Left cardiac atrium (tissue), 4 donors: ENCODE measurements at regions not wholly inside any gene's neighbourhood (a gene's known extent, or its start where the extent isn't known, plus 50 kb on each side); places are given as distances from the start of the nearest gene placed in this dataset.
"Not testable (repeated sequence)": the region's sequence is repeated elsewhere in the genome, so short reads cannot be mapped to it uniquely, and the experiment has no call there.

Experiments used
- ATAC-seq, 2 donors: fragments of 200-7000 bp; cut with Tn5 transposase; one replicate each; pipeline ENCODE4 v1.9.1; 2020; ENCODE audit warnings: mild to moderate bottlenecking in 2 of 2, moderate library complexity in 2 of 2
- DNase-seq: peaks from one replicate; pipeline ENCODE4 v3.0.0-alpha.2; 2020
- intact Hi-C, 2 donors: fragments of 100-400 bp; cut with DNase I; formaldehyde crosslinking; loops; one replicate each; pipeline versions ENCODE4 v1.14.1 to v1.15.1; 2022 to 2023
- donor health status: DM: no; HTN: yes; CAD: no.
- donor health status: DM: no; HTN: yes; CAD: no; lungs with severe emphysema.
- donor health status: DM: yes; HTN: yes; CAD: no.
- donor health status: Dilated cardiomyopathy.

- intact Hi-C loops = no loop called here
- ATAC-seq = no peak
- no peak for DNase-seq
Measured at GRCh38 chr14:51595881-51596455, 55.7 kb upstream of the FRMD6 start.

GRCh38 chr14:51596488-51597117 lies 55.1 kb upstream of the FRMD6 start:
- DNase-seq = no peak
- ATAC-seq = no peak
- intact Hi-C loops = no loop called here

- ATAC-seq = no peak
- intact Hi-C loops = no loop called here
- no peak for DNase-seq
Measured at GRCh38 chr14:51597261-51598001, 54.3 kb upstream of the FRMD6 start.

GRCh38 chr14:51598924-51599600 lies 52.6 kb upstream of the FRMD6 start:
- ATAC-seq, DNase-seq, intact Hi-C loops: not testable (repeated sequence)

DNA sequence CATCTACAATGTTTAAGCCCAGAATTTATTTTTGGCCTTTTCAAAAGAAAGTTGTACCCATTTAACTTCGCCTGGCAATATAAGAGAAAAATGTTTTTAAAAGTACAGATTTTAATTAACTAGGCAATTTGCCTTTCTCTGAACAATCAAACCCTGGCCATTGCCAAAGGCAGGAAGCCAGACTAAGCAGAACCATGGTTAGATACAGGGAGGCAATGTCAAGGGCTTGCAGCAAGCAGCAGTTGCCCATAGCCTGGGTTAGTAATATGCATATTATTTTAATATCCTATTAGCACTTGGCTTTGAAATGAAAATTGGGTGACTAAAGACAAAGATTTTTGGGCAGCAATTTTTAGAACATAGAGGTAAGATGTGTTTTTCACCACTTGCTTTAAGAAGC lies 51.1 kb upstream of the FRMD6 start:
- no peak for ATAC-seq
- intact Hi-C loops = no loop called here

More for the DNA sequence above, 51.1 kb upstream of the FRMD6 start:
- no peak for DNase-seq
